Duodenal mucosa (tissue), 2 donors: ENCODE measurements at regions not wholly inside any gene's neighbourhood (a gene's known extent, or its start where the extent isn't known, plus 50 kb on each side); places are given as distances from the start of the nearest gene placed in this dataset.

Experiments used
- H3K27ac ChIP-seq: one replicate; pipeline ENCODE4 v1.7.0; 2013; ENCODE audit warnings: low read depth, low read length
- H3K27me3 ChIP-seq, 2 donors: one replicate each; pipeline ENCODE4 v1.7.0; 2013; ENCODE audit warnings: low read length in 2 of 2, control low read depth in 1 of 2; ENCODE audit not compliant: insufficient read depth in 2 of 2, control insufficient read depth in 1 of 2
- H3K36me3 ChIP-seq, 2 donors: one replicate each; pipeline ENCODE4 v1.7.0; 2013; ENCODE audit warnings: low read length in 2 of 2, control low read depth in 1 of 2; ENCODE audit not compliant: insufficient read depth in 2 of 2, control insufficient read depth in 1 of 2
- H3K4me1 ChIP-seq, 2 donors: one replicate each; pipeline ENCODE4 v1.7.0; 2013; ENCODE audit warnings: low read length in 2 of 2, control low read depth in 1 of 2; ENCODE audit not compliant: insufficient read depth in 2 of 2, control insufficient read depth in 1 of 2
- H3K4me3 ChIP-seq, 2 donors: one replicate each; pipeline ENCODE4 v1.7.0; 2013; ENCODE audit warnings: low read length in 2 of 2, low read depth in 1 of 2
- H3K9ac ChIP-seq, 2 donors: one replicate each; pipeline ENCODE4 v1.7.0; 2013; ENCODE audit warnings: low read length in 2 of 2, low read depth in 1 of 2
- H3K9me3 ChIP-seq, 2 donors: one replicate each; pipeline ENCODE4 v1.7.0; 2013; ENCODE audit warnings: low read length in 2 of 2, control low read depth in 1 of 2; ENCODE audit not compliant: control insufficient read depth in 1 of 2

DNA sequence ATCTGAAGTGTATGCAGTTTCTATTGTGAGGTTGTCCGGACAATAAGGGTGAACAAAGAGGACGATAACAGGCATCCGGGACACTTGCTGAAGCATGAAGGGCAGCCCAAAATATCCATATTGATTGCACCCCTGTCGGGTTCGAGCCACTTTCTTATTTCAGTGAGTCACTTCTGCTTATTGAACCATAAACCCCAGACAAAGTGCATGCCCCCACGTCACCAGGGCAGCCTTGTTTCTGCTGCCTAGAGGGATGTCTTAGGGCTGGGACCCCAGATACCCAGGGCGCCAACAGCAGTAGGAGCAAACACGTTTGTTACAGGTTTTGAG lies 175.3 kb upstream of the LYZL1 start:
- Histone ChIP-seq H3K9me3 (peaks cover 3 to 4% of the 10 kb centered on the region in 2 donors), H3K4me3 (no peak overlapping the region), H3K27ac (no peak overlapping the region), H3K9ac (no peak overlapping the region), H3K27me3 (no peaks in the 10 kb centered on the region), H3K36me3 (no peaks in the 10 kb centered on the region), H3K4me1 (no peaks in the 10 kb centered on the region)

GRCh38 chr10:29114141-29114540 lies 174.7 kb upstream of the LYZL1 start:
- Histone ChIP-seq H3K4me1 (no peaks in the 10 kb centered on the region), H3K4me3 (no peak overlapping the region), H3K27ac (no peak overlapping the region), H3K27me3 (no peaks in the 10 kb centered on the region), H3K9me3 (peaks cover 3 to 4% of the 10 kb centered on the region in 2 donors), H3K36me3 (no peaks in the 10 kb centered on the region), H3K9ac (no peak overlapping the region)

DNA sequence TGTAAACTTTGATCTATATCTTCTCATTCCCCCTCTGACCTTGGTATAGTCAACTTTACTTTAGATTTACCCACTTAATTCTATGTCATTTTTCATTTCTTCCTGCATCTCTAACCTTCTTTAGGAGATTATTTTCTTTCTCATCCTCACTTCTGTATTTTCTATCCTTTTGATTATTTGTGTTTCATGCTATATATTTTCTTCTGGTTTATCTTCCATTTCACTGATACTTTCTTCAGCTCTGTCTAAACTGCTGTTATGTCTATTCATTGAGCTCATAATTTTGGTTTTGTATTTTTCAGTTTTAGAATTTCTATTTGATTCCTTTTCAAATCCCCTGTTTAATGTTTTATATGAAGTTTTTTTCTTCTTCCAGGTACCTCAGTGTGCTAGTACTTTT lies 171.1 kb upstream of the LYZL1 start:
- Histone ChIP-seq H3K27me3 (no peaks in the 10 kb centered on the region), H3K27ac (no peak overlapping the region), H3K4me3 (no peak overlapping the region), H3K4me1 (no peaks in the 10 kb centered on the region), H3K9ac (no peak overlapping the region), H3K9me3 (peaks cover 3 to 4% of the 10 kb centered on the region in 2 donors), H3K36me3 (no peaks in the 10 kb centered on the region)

- Histone ChIP-seq H3K27me3 (no peaks in the 10 kb centered on the region), H3K27ac (no peak overlapping the region), H3K9ac (no peak overlapping the region), H3K4me3 (no peak overlapping the region), H3K9me3 (peaks cover 3 to 4% of the 10 kb centered on the region in 2 donors), H3K4me1 (no peaks in the 10 kb centered on the region), H3K36me3 (no peaks in the 10 kb centered on the region)
These were observed 169.5 kb upstream of the LYZL1 start for GRCh38 chr10:29119374-29119773.

DNA sequence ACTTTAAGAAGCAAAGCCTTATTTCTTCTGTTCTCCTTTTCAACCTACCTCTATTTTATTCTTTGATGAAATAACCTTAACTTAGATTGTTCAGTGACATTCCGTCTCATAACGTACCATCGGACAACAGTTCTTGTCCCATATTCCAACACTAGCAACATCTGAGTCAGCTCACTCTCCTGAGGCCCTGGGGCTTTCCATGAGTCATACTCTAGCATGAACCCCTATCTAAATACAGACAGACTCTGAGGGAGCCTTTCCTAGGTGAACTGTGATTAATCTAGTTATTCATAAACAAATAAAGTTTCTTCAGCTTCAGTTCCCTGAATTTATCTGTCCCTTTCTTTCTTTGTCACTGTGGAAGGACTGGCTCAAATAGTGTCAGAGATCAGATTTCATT lies 168.7 kb upstream of the LYZL1 start:
- Histone ChIP-seq H3K4me1 (no peaks in the 10 kb centered on the region), H3K4me3 (no peak overlapping the region), H3K9ac (no peak overlapping the region), H3K36me3 (no peaks in the 10 kb centered on the region), H3K27me3 (no peaks in the 10 kb centered on the region), H3K9me3 (peaks cover 3 to 4% of the 10 kb centered on the region in 2 donors), H3K27ac (no peak overlapping the region)

- H3K4me3 ChIP-seq: no peak overlapping the region
- no peaks in the 10 kb centered on the region for H3K4me1 ChIP-seq
- H3K36me3 ChIP-seq: no peaks in the 10 kb centered on the region
- H3K9me3 ChIP-seq: no peaks in the 10 kb centered on the region
- H3K27ac ChIP-seq: no peak overlapping the region
- no peak overlapping the region for H3K9ac ChIP-seq
- no peaks in the 10 kb centered on the region for H3K27me3 ChIP-seq
These were observed 164.0 kb upstream of the LYZL1 start for GRCh38 chr10:29124864-29125263.

- no peaks in the 10 kb centered on the region for H3K36me3 ChIP-seq
- H3K27me3 ChIP-seq: no peaks in the 10 kb centered on the region
- no peak overlapping the region for H3K4me3 ChIP-seq
- H3K27ac ChIP-seq: no peak overlapping the region
- no peaks in the 10 kb centered on the region for H3K4me1 ChIP-seq
- no peaks in the 10 kb centered on the region for H3K9me3 ChIP-seq
- no peak overlapping the region for H3K9ac ChIP-seq
These were observed 161.7 kb upstream of the LYZL1 start for GRCh38 chr10:29127037-29127700.

DNA sequence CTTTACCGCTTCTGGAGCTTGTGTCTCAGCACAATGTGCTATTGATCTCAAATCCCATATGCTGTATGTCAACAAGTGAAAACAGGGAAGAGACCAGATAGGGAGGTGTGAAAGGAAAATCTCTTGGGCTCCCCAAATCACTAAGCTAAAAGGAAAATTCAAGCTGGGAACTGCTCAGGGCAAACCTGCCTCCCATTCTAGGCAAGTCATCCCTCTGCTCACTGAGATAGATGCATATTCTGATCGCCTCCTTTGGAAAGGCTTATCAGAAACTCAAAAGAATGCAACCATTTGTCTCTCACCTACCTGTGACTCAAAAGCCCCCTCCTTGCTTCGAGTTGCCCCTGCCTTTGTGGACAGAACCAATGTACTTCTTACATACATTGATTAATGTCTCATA lies 161.1 kb upstream of the LYZL1 start:
- Histone ChIP-seq H3K4me1 (no peaks in the 10 kb centered on the region), H3K4me3 (no peak overlapping the region), H3K27ac (no peak overlapping the region), H3K27me3 (no peaks in the 10 kb centered on the region), H3K9me3 (no peaks in the 10 kb centered on the region), H3K9ac (no peak overlapping the region), H3K36me3 (no peaks in the 10 kb centered on the region)

GRCh38 chr10:29130190-29130673 lies 158.6 kb upstream of the LYZL1 start:
- Histone ChIP-seq H3K36me3 (no peaks in the 10 kb centered on the region), H3K27me3 (no peaks in the 10 kb centered on the region), H3K4me3 (no peak overlapping the region), H3K27ac (no peak overlapping the region), H3K9ac (no peak overlapping the region), H3K4me1 (no peaks in the 10 kb centered on the region), H3K9me3 (no peaks in the 10 kb centered on the region)

DNA sequence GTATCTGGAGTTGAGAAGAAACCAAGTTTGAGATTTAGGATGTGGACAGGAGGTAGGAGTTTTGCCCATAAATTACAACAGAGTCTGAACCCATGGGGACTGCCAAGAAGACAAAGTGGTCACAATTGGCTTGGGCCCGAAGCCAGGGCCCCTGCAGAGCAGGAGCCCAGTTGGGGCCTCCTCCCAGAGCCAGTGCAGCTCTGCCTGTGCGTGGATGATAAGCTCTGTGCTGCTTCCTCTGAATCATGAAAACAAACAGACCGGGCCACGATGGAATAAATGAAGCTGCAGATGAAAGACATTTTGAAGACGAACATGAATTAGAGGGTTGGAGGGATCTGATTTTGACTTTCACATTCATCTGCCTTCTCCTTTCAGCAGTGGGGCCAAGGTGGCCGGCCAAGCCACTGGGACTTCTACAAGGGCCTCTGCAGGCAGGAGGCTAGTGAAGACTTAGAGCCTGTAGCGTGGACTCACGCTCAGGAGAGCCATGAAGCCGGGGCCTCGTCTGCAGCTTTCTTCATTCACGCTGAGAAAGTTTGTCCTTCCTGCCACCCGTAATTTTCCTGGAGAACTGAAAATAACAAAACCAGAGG lies 156.8 kb upstream of the LYZL1 start:
- H3K4me3 ChIP-seq: no peak overlapping the region
- H3K27me3 ChIP-seq: no peaks in the 10 kb centered on the region
- no peak overlapping the region for H3K9ac ChIP-seq
- H3K4me1 ChIP-seq: no peaks in the 10 kb centered on the region
- H3K27ac ChIP-seq: no peak overlapping the region
- H3K9me3 ChIP-seq: no peaks in the 10 kb centered on the region
- H3K36me3 ChIP-seq: no peaks in the 10 kb centered on the region
